ENCODE measurements at regions not wholly inside any gene's neighbourhood (a gene's known extent, or its start where the extent isn't known, plus 50 kb on each side); places are given as distances from the start of the nearest gene placed in this dataset.

GRCh38 chr16:88302666-88303065, 80.1 kb upstream of the ZNF469 start (continued):
- TF ChIP-seq SIN3A (conservative IDR thresholded peaks at IDR 0.05 in 1 of 2, IDR thresholded peaks at IDR 0.05 in 1 of 2; ENCODE audit: low read depth in 1 of 2, low read length in 2 of 2) (no peak), TEAD4 (IDR thresholded peaks at IDR 0.05; ENCODE audit: low read depth, low read length) (no peak), CBX5 (IDR thresholded peaks at IDR 0.05; ENCODE audit: low read depth, low read length) (no peak), SAP30 (IDR thresholded peaks at IDR 0.05; ENCODE audit: insufficient read depth, insufficient replicate concordance, low read length) (no peak), POLR2AphosphoS5 (IDR thresholded peaks at IDR 0.05; ENCODE audit: low read depth, low read length) (no peak), EP300 (IDR thresholded peaks at IDR 0.05; ENCODE audit: borderline replicate concordance in 1 of 2, low read depth in 2 of 2, low read length in 2 of 2) (no peak)

All from H1 (cell line).